GM12865 (cell line): ENCODE measurements at regions not wholly inside any gene's neighbourhood (a gene's known extent, or its start where the extent isn't known, plus 50 kb on each side); places are given as distances from the start of the nearest gene placed in this dataset.

Experiments used
- DNase-seq: peaks from one replicate; pipeline ENCODE4 v3.0.0; 2010; ENCODE audit warnings: low read depth
- H3K4me3 ChIP-seq: 2 replicates; pipeline ENCODE4 v1.5.1; 2011; ENCODE audit warnings: mild to moderate bottlenecking, low read depth, low read length, control low read depth
- CTCF ChIP-seq: IDR thresholded peaks from 2 replicates; pipeline ENCODE4 v1.5.1; 2011; ENCODE audit warnings: low read length, control low read depth, low read depth, inconsistent platforms; ENCODE audit not compliant: insufficient read depth; ENCODE audit errors: missing control alignments

GRCh38 chr9:126205845-126206498 lies 120.7 kb upstream of the MVB12B start:
- no peak for TF ChIP-seq CTCF
- H3K4me3 ChIP-seq = no peak overlapping the region
- no peak for DNase-seq

GRCh38 chr9:126207256-126207655 lies 119.4 kb upstream of the MVB12B start:
- no peak for DNase-seq
- no peak overlapping the region for H3K4me3 ChIP-seq

GRCh38 chr9:126208216-126208758 lies 118.3 kb upstream of the MVB12B start:
- no peak for DNase-seq
- TF ChIP-seq CTCF = no peak
- H3K4me3 ChIP-seq = no peak overlapping the region

More at GRCh38 chr9:126207256-126207655, 119.4 kb upstream of the MVB12B start:
- no peak for TF ChIP-seq CTCF

GRCh38 chr9:126211441-126212074 lies 115.1 kb upstream of the MVB12B start:
- no peak overlapping the region for H3K4me3 ChIP-seq

GRCh38 chr9:126215486-126215885 lies 111.1 kb upstream of the MVB12B start:
- no peak overlapping the region for H3K4me3 ChIP-seq
- no peak for DNase-seq
- no peak for TF ChIP-seq CTCF

More at GRCh38 chr9:126211441-126212074, 115.1 kb upstream of the MVB12B start:
- DNase-seq = no peak
- TF ChIP-seq CTCF = no peak

GRCh38 chr9:126216826-126217225 lies 109.8 kb upstream of the MVB12B start:
- TF ChIP-seq CTCF = no peak
- H3K4me3 ChIP-seq = no peak overlapping the region
- no peak for DNase-seq
